GM12874 (cell line): ENCODE measurements at regions not wholly inside any gene's neighbourhood (a gene's known extent, or its start where the extent isn't known, plus 50 kb on each side); places are given as distances from the start of the nearest gene placed in this dataset.

ENCODE experiments used
- TF ChIP-seq, protein P1 (sequence below): IDR thresholded peaks from 2 replicates; pipeline ENCODE4 v1.5.1; 2011; ENCODE audit warnings: low read depth, mild to moderate bottlenecking, control low read depth, low read length, moderate library complexity; ENCODE audit not compliant: insufficient read depth

DNA sequence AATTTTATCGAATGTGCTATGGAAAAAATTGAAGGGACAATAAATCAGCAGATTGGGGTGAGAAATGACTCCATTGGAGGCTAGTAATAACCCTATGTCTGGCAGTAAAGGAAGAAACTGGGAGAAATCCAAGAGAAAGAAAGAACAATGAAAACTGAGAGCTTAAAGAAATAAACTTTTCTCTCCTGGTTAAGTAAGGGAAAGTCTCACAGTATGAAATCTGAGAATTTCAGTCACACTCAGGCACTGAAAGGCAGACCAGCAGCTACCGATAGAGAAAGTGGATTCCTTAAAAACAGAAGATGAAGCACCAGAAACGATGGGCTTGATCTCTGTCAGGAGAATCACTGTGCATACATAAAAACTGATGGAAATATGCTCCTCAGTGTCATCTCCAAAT lies 404.2 kb downstream of the PLPP3 start:
- TF ChIP-seq, protein P1, sequence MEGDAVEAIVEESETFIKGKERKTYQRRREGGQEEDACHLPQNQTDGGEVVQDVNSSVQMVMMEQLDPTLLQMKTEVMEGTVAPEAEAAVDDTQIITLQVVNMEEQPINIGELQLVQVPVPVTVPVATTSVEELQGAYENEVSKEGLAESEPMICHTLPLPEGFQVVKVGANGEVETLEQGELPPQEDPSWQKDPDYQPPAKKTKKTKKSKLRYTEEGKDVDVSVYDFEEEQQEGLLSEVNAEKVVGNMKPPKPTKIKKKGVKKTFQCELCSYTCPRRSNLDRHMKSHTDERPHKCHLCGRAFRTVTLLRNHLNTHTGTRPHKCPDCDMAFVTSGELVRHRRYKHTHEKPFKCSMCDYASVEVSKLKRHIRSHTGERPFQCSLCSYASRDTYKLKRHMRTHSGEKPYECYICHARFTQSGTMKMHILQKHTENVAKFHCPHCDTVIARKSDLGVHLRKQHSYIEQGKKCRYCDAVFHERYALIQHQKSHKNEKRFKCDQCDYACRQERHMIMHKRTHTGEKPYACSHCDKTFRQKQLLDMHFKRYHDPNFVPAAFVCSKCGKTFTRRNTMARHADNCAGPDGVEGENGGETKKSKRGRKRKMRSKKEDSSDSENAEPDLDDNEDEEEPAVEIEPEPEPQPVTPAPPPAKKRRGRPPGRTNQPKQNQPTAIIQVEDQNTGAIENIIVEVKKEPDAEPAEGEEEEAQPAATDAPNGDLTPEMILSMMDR, result no peak

DNA sequence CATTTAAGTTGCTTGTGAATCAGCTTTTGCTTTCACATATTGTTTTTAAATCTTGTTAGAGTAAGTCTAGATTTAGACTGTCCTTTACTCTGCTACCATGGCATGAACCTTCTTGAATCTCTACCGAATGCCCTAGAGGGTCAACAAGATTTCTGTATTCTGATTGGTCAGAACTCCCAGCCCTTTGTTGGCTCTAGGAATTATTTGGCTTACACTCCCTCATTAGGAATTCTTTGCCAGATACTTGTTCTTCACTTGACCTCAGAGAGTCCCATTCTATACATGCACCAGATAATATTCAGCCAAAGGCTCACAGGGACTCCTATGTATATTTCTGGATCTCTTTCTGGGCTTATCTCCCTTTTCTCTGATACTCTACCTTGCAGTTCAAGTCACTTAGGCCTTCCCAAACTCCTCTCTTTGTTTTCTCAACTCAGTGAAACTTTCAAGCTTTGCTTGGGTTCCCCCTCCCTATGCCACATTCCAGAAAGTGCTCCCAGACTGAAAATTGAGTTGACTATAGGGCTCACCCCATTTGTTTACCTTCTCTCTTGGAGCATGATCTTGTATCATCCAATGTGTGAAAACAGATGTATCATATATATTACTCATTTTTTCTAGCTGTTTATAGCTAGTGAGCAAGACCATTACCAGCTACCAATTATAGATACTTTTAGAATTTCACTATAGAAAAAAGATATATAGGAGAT lies 405.0 kb downstream of the PLPP3 start:
- TF ChIP-seq, protein P1, result no peak

GRCh38 chr1:56173736-56174135 lies 405.6 kb downstream of the PLPP3 start:
- TF ChIP-seq, protein P1, result no peak

DNA sequence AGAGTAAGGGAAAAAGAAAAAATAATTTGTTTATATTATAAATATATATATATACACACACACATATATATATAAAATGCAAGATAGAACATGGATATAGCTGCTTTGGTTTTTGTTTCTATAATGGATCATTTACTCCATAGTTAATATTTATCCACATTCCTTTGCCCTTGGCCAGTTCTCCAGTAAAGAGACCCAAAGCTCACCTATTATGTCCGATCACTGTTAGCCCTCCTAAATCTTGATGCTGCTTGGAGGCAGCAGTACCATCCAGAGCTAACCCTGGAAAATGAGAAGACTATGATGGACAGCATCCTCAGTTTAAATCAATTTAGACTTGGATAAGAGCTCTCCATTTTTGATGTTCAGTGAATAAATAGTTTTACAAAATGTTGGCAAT lies 407.7 kb downstream of the PLPP3 start:
- TF ChIP-seq, protein P1, result no peak

GRCh38 chr1:56170784-56171320 lies 408.5 kb downstream of the PLPP3 start:
- TF ChIP-seq, protein P1, result no peak

- TF ChIP-seq, protein P1, result no peak
Observed at GRCh38 chr1:56169856-56170255, 409.5 kb downstream of the PLPP3 start.

- TF ChIP-seq, protein P1, result no peak
Observed at GRCh38 chr1:56168176-56168575, 411.2 kb downstream of the PLPP3 start.
